ENCODE measurements at regions not wholly inside any gene's neighbourhood (a gene's known extent, or its start where the extent isn't known, plus 50 kb on each side); places are given as distances from the start of the nearest gene placed in this dataset.

- H3K27me3 ChIP-seq (ENCODE audit: control insufficient read depth, insufficient read depth, low read length): 0 out of 2 replicates have a peak, but pooled peaks cover 2% of the 10 kb centered on the region
- H3K4me3 ChIP-seq (ENCODE audit: low read depth, low read length): no peak overlapping the region
- DNase-seq (ENCODE audit: low read depth): no peak
- TF ChIP-seq CTCF (IDR thresholded peaks at IDR 0.05; ENCODE audit: insufficient read depth, low read depth, low read length): no peak
- no peaks in the 10 kb centered on the region for H3K36me3 ChIP-seq (ENCODE audit: control insufficient read depth, insufficient read depth, low read length)
- CTCF ChIA-PET: interaction anchor here (0.6 to 1.5 kb wide), 4 partner anchors 12 to 810 kb away, joined by 3 to 5 read pairs (median 4); no protein-coding TSS in a partner anchor
- POLR2A ChIA-PET: no interaction called here
Observed at GRCh38 chr14:53346988-53347387, 193.9 kb upstream of the DDHD1 start.

- TF ChIP-seq CTCF (IDR thresholded peaks at IDR 0.05; ENCODE audit: insufficient read depth, low read depth, low read length): no peak
- H3K4me3 ChIP-seq (ENCODE audit: low read depth, low read length): no peak overlapping the region
- DNase-seq (ENCODE audit: low read depth): no peak
- 0 out of 2 replicates have a peak, but pooled peaks cover 2% of the 10 kb centered on the region for H3K27me3 ChIP-seq (ENCODE audit: control insufficient read depth, insufficient read depth, low read length)
- H3K36me3 ChIP-seq (ENCODE audit: control insufficient read depth, insufficient read depth, low read length): no peaks in the 10 kb centered on the region
- ChIA-PET CTCF (no interaction called here), POLR2A (no interaction called here)
Observed at GRCh38 chr14:53341324-53341723, 188.2 kb upstream of the DDHD1 start.

GRCh38 chr14:53338192-53338591 is 185.1 kb upstream of the DDHD1 start:
- Histone ChIP-seq H3K27me3 (ENCODE audit: control insufficient read depth, insufficient read depth, low read length) (0 out of 2 replicates have a peak, but pooled peaks cover 2% of the 10 kb centered on the region), H3K4me3 (ENCODE audit: low read depth, low read length) (no peak overlapping the region), H3K36me3 (ENCODE audit: control insufficient read depth, insufficient read depth, low read length) (no peaks in the 10 kb centered on the region)
- ChIA-PET POLR2A (no interaction called here), CTCF (interaction anchor here (0.9 to 1.2 kb wide), 2 partner anchors 11 to 12 kb away, joined by 3 read pairs; no protein-coding TSS in a partner anchor)
- DNase-seq (ENCODE audit: low read depth): no peak
- no peak for TF ChIP-seq CTCF (IDR thresholded peaks at IDR 0.05; ENCODE audit: insufficient read depth, low read depth, low read length)

GRCh38 chr14:53336729-53337128 is 183.6 kb upstream of the DDHD1 start:
- Histone ChIP-seq H3K36me3 (ENCODE audit: control insufficient read depth, insufficient read depth, low read length) (no peaks in the 10 kb centered on the region), H3K27me3 (ENCODE audit: control insufficient read depth, insufficient read depth, low read length) (no peaks in the 10 kb centered on the region), H3K4me3 (ENCODE audit: low read depth, low read length) (no peak overlapping the region)
- DNase-seq (ENCODE audit: low read depth): no peak
- POLR2A ChIA-PET: no interaction called here
- no peak for TF ChIP-seq CTCF (IDR thresholded peaks at IDR 0.05; ENCODE audit: insufficient read depth, low read depth, low read length)
- CTCF ChIA-PET: interaction anchor here (1.5 kb wide), 1 partner anchor 11 kb away, joined by 5 read pairs; no protein-coding TSS in a partner anchor

GRCh38 chr14:53333809-53334208 is 180.7 kb upstream of the DDHD1 start:
- ChIA-PET CTCF (no interaction called here), POLR2A (no interaction called here)
- no peak for TF ChIP-seq CTCF (IDR thresholded peaks at IDR 0.05; ENCODE audit: insufficient read depth, low read depth, low read length)
- no peak for DNase-seq (ENCODE audit: low read depth)
- H3K4me3 ChIP-seq (ENCODE audit: low read depth, low read length): no peak overlapping the region
- no peaks in the 10 kb centered on the region for H3K36me3 ChIP-seq (ENCODE audit: control insufficient read depth, insufficient read depth, low read length)
- H3K27me3 ChIP-seq (ENCODE audit: control insufficient read depth, insufficient read depth, low read length): no peaks in the 10 kb centered on the region

All from BJ (cell line).